Calu3 (cell line): ENCODE measurements at regions not wholly inside any gene's neighbourhood (a gene's known extent, or its start where the extent isn't known, plus 50 kb on each side); places are given as distances from the start of the nearest gene placed in this dataset.

Source experiments
- BruUV-seq: library from RNA; stranded (reverse); fragments of 400-500 nt; replicated peaks from 2 replicates; lab custom pipeline; 2021; lab: Mats Ljungman, UMichigan
- CTCF ChIA-PET: fragments of 300-600 bp; sonication (Branson Sonifier 250); formaldehyde crosslinking; loops from one replicate; lab custom pipeline; 2022; ENCODE audit warnings: antibody characterized with exemption; lab: Charles Lee
- DNase-seq: peaks from one replicate; pipeline ENCODE4 v3.0.0; 2022
- H3K27ac Mint-ChIP-seq: one replicate; pipeline ENCODE4 v1.8.0; 2022; ENCODE audit warnings: mixed read lengths; ENCODE audit not compliant: unreplicated experiment
- H3K27me3 Mint-ChIP-seq: one replicate; pipeline ENCODE4 v1.8.0; 2022; ENCODE audit warnings: mixed read lengths; ENCODE audit not compliant: unreplicated experiment
- H3K36me3 Mint-ChIP-seq: one replicate; pipeline ENCODE4 v1.8.0; 2022; ENCODE audit warnings: mild to moderate bottlenecking, moderate library complexity, mixed read lengths; ENCODE audit not compliant: insufficient read depth, unreplicated experiment
- H3K4me1 Mint-ChIP-seq: one replicate; pipeline ENCODE4 v1.8.0; 2022; ENCODE audit warnings: mild to moderate bottlenecking, low read depth, mixed read lengths; ENCODE audit not compliant: unreplicated experiment
- H3K4me3 Mint-ChIP-seq: one replicate; pipeline ENCODE4 v1.8.0; 2022; ENCODE audit warnings: mild to moderate bottlenecking, low read depth, moderate library complexity, mixed read lengths; ENCODE audit not compliant: unreplicated experiment
- H3K9me3 Mint-ChIP-seq: one replicate; pipeline ENCODE4 v1.8.0; 2022; ENCODE audit warnings: low read depth, mixed read lengths; ENCODE audit not compliant: unreplicated experiment
- CTCF ChIP-seq: fragments of 200-600 bp; IDR thresholded peaks from one replicate; pipeline ENCODE4 v1.8.0; 2022; ENCODE audit warnings: antibody characterized with exemption; ENCODE audit not compliant: unreplicated experiment
- intact Hi-C: fragments of 100-400 bp; cut with micrococcal nuclease; formaldehyde crosslinking; loops from one replicate; pipeline ENCODE4 v1.10.0; 2022; ENCODE audit not compliant: unreplicated experiment

- intact Hi-C loops: no loop called here
- CTCF ChIA-PET: no interaction called here
- H3K4me3 Mint-ChIP-seq: no peak overlapping the region
- no peaks in the 10 kb centered on the region for H3K9me3 Mint-ChIP-seq
- BruUV-seq: no TSS peak
- peaks cover 29% of the 10 kb centered on the region for H3K27me3 Mint-ChIP-seq
- no peak for TF ChIP-seq CTCF
- no peak overlapping the region for H3K27ac Mint-ChIP-seq
- no peak for DNase-seq
- H3K36me3 Mint-ChIP-seq: no peaks in the 10 kb centered on the region
- no peaks in the 10 kb centered on the region for H3K4me1 Mint-ChIP-seq
These were observed 166.4 kb upstream of the ZNF618 start for GRCh38 chr9:113709721-113710120.

GRCh38 chr9:113711251-113711650 lies 164.9 kb upstream of the ZNF618 start:
- Mint-ChIP-seq H3K4me1 (no peaks in the 10 kb centered on the region), H3K27ac (no peak overlapping the region), H3K27me3 (peaks cover 38% of the 10 kb centered on the region), H3K4me3 (no peak overlapping the region), H3K9me3 (no peaks in the 10 kb centered on the region), H3K36me3 (no peaks in the 10 kb centered on the region)
- DNase-seq: no peak
- BruUV-seq: no TSS peak
- CTCF ChIA-PET: no interaction called here
- intact Hi-C loops: no loop called here
- no peak for TF ChIP-seq CTCF

GRCh38 chr9:113712053-113712452 lies 164.1 kb upstream of the ZNF618 start:
- Mint-ChIP-seq H3K4me3 (no peak overlapping the region), H3K4me1 (no peaks in the 10 kb centered on the region), H3K27me3 (peaks cover 42% of the 10 kb centered on the region), H3K36me3 (no peaks in the 10 kb centered on the region), H3K27ac (no peak overlapping the region), H3K9me3 (no peaks in the 10 kb centered on the region)
- no TSS peak for BruUV-seq
- CTCF ChIA-PET: no interaction called here
- no peak for DNase-seq
- no peak for TF ChIP-seq CTCF
- intact Hi-C loops: no loop called here

GRCh38 chr9:113715086-113715485 lies 161.0 kb upstream of the ZNF618 start:
- CTCF ChIA-PET: no interaction called here
- TF ChIP-seq CTCF: no peak
- intact Hi-C loops: no loop called here
- Mint-ChIP-seq H3K4me1 (no peaks in the 10 kb centered on the region), H3K9me3 (no peaks in the 10 kb centered on the region), H3K27ac (no peak overlapping the region), H3K36me3 (no peaks in the 10 kb centered on the region), H3K27me3 (peaks cover 57% of the 10 kb centered on the region), H3K4me3 (no peak overlapping the region)
- DNase-seq: no peak
- BruUV-seq: no TSS peak
